Testis (tissue), 2 donors: ENCODE measurements at regions not wholly inside any gene's neighbourhood (a gene's known extent, or its start where the extent isn't known, plus 50 kb on each side); places are given as distances from the start of the nearest gene placed in this dataset.

Experiments used
- POLR2A ChIP-seq: fragments of 450-650 bp; IDR thresholded peaks from one replicate; pipeline ENCODE4 v1.6.1; 2017; ENCODE audit warnings: antibody characterized with exemption, mild to moderate bottlenecking, moderate library complexity
- TF ChIP-seq, protein P1 (sequence below), 3 experiments: fragments of 450-650 bp in 2 of 3; fragments of 200-600 bp in 1 of 3; sonication (generic) in 1 of 3; IDR thresholded peaks; one replicate each; pipeline ENCODE4 v1.5.1; 2016 to 2019; ENCODE audit warnings: antibody characterized with exemption in 3 of 3, mild to moderate bottlenecking in 2 of 3, moderate library complexity in 1 of 3

DNA sequence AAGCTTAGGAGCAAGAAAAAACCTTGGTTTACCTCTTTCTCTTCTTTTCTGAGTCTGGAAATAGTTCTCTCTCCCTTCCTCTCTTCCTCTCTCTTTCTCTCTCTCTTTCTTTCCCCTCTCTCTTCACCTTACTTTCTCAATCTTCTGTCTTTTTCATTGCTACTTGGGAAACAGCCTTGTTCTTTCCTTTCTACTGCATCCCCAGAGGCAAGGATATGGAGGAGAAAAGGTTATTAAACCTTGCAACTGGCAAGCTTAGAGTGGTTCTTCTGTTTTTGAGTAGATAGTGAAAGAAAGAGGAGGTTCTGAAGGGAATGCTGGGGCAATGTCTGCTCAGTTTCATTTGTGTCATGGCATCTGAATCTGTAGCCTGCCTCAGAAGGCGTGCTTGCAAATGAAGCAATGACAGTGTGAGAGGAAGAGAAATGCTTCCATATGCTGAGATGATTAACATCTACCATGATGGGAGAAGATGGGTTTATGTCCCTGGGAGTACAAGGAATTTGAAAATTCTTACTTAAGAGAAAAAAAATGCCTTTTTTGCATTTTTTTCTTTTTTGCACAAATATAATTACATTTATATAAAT, 190.6 kb downstream of the CEP135 start:
- no peak for TF ChIP-seq POLR2A
- TF ChIP-seq, protein P1, sequence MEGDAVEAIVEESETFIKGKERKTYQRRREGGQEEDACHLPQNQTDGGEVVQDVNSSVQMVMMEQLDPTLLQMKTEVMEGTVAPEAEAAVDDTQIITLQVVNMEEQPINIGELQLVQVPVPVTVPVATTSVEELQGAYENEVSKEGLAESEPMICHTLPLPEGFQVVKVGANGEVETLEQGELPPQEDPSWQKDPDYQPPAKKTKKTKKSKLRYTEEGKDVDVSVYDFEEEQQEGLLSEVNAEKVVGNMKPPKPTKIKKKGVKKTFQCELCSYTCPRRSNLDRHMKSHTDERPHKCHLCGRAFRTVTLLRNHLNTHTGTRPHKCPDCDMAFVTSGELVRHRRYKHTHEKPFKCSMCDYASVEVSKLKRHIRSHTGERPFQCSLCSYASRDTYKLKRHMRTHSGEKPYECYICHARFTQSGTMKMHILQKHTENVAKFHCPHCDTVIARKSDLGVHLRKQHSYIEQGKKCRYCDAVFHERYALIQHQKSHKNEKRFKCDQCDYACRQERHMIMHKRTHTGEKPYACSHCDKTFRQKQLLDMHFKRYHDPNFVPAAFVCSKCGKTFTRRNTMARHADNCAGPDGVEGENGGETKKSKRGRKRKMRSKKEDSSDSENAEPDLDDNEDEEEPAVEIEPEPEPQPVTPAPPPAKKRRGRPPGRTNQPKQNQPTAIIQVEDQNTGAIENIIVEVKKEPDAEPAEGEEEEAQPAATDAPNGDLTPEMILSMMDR (IDR thresholded peaks at IDR 0.05): no peak
